Dermis blood vessel endothelial cell (primary cell): ENCODE measurements at regions not wholly inside any gene's neighbourhood (a gene's known extent, or its start where the extent isn't known, plus 50 kb on each side); places are given as distances from the start of the nearest gene placed in this dataset.
A peak's percentile ranks its signal among the peaks of the same experiment; 100 is the strongest.

Experiments used
- DNase-seq: peaks from one replicate; pipeline ENCODE4 v3.0.0; 2010

DNA sequence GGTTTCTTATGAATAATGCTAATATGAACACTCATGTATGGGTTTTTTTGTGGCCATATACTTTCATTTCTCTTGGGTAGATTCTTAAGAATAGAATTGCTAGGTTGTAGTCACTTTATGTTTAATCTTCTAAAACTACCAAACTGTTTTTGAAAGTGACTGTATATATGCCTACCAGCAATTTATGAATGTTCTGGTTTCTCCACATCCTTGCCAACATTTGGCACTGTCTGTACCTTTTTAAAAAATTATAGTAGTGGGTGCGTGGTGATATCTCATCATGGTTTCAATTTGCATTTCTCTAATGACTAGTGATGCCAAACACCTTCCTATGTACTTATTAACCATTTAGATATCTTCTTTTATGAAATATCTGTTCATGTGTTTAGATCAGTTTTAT is 110.6 kb upstream of the RIOK3 start:
- no peak for DNase-seq

- no peak for DNase-seq
Measured at GRCh38 chr18:23350188-23350587, 102.9 kb upstream of the RIOK3 start.

GRCh38 chr18:23351521-23351920 is 101.6 kb upstream of the RIOK3 start:
- DNase-seq = no peak

DNA sequence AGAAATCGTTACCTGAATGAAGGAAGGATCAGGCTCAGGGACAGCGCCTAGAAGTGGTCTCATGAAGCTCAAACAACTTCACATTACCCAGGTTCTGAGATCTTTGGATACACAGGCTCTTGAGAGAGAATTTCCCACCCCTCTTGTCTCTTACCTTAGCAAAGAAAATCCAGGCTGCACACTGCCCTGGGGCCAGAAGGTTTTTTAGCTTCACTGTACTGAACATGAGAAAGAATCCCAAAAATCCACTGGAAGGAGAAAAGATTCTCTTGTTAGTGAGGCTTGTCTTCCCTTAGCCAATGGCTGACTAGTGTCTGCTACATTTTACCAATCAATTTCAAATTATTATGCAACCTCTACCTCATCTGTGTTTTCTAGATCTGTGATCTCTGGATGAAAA is 101.0 kb upstream of the RIOK3 start:
- DNase-seq = no peak

DNA sequence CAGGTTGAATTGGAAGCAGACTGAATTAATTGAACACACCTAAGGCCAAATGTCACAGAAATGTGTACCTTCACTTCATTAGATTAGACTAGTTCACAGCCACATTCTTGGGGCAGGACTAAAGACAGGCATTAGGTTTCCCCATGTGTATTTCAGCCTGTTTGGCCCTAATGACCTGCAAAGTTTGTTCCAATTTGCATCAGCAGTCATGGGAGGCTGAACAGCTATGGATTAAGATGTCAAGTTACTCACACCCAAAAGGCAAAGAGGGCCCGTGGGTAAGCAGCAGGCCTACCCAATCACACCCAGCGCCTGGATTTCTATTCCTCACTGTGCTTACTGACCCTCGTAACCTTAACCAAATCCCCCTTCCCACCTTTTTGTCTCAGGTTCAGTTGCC is 99.6 kb upstream of the RIOK3 start:
- no peak for DNase-seq

DNA sequence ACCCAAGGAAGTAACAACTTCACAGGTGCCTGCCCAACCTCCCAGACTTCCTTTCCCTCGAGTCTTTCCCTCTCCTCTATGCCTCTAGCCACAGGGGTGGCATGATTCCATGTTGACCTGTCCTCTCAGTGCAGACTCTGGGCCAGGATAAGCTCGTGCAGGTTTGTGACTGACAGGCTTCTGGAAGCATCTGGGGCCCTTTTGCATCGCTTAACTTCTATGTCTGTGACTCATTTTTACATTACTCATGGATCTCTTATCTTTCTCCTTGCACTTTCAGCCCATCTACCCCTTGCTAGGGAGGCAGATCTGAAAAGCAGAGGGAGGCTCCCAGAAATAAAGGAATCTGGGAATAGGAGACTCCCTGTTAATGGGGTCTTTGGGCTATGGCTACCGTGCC is 98.5 kb upstream of the RIOK3 start:
- DNase-seq = no peak

GRCh38 chr18:23355206-23355605 is 97.9 kb upstream of the RIOK3 start:
- no peak for DNase-seq

GRCh38 chr18:23356424-23356823 is 96.7 kb upstream of the RIOK3 start:
- no peak for DNase-seq

DNA sequence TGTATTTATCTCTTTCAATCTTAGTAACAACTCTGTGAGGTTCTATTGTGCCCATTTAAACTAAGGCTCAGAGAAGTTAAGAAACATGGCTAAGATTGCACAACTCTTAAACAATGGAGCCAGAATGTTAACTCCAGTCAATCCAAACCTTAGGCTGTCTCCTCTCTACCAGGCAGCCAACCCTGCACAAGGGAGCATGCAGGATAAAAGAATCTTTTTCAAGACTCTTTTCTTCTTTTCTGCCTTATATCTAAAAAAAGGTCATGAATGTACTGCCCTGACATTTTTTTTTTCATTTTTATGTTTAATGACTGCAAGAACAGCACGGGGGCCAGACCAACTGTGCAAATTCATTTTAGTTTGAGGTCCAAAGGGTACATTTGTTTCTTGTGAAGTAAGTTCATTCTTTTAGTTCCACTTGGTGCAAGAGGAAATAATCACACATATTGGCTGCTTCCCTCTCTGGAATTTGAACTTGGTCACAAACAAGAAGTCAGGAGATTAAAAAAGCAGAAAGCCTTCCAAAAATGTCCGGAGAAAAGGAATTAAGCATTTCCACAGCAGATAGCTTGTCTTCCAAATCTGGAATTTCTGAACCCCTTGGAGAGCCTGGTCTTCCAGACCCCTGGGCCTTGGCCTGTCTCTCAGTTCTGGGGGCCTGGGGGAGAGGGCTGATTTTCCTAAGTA is 96.0 kb upstream of the RIOK3 start:
- peak; percentile 33 for DNase-seq

DNA sequence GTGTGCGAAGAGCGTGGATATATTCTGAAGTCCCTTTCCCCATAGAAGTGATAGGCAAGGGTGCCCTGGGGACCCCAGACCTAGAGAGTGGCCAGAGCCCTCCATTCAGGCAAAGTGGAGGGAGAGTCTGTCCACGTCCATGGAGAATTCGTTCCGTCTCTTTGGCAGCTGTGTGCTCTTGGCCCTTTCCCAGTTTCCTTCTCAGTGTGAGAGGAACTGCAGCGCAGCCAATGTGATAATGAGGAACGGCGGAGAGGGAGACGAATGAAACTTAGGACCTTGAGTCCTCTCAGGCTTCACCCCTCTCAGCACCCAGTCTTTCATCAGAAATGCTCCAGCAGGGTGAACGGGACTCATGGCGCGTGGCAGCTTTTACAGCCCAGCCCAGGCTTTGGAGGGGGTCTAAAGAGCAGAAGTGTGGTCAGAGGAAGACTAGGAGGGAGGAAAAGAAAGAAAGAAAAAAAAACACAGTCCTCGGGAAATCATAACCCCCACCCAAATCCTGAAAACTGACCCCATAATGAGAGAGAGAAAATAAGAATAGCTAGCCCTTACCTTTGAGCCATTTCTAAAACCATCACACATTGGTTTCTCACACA is 95.0 kb upstream of the RIOK3 start:
- no peak for DNase-seq

GRCh38 chr18:23359421-23359820 is 93.7 kb upstream of the RIOK3 start:
- DNase-seq = no peak

GRCh38 chr18:23363865-23364570 is 89.1 kb upstream of the RIOK3 start:
- no peak for DNase-seq

- no peak for DNase-seq
Measured at GRCh38 chr18:23365602-23366001, 87.5 kb upstream of the RIOK3 start.

DNA sequence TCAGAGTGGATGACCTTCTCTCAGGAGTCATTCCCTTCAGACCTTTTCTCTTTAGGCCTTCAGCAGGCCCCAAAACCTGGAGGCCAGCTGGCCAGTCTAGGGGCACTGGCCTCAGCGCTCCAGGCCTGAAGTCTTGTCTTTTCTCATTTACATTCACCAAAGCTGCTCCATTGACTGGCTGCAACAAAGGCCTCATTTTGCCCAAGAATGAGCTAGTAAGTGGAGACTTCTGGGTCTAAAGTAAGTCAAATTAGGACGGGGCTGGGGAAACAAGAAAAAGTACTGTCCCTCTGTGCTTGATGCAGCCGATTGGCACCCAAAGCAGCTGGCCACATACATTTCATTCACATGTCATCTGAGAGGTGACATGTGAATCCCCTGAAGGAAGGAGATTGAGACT is 83.8 kb upstream of the RIOK3 start:
- no peak for DNase-seq

DNA sequence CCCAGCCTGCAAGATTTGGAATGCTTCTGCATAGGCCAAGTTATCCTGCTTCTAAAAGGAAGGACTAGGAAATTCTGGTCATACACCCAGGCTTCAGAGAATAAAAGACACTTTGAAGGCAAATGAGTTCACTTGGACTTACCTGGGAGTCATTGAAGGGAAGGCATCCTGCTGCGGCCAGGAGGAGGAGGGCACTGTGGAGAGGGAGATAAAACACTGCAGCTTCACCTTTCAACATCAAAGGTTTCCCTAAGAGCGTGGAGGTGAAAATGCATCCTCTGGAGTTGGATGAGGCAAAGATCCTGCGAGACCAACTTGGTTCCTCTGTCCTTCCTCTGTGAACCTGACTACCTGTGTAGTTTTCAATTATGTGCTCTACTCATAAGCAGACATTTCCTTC is 79.5 kb upstream of the RIOK3 start:
- DNase-seq = no peak

DNA sequence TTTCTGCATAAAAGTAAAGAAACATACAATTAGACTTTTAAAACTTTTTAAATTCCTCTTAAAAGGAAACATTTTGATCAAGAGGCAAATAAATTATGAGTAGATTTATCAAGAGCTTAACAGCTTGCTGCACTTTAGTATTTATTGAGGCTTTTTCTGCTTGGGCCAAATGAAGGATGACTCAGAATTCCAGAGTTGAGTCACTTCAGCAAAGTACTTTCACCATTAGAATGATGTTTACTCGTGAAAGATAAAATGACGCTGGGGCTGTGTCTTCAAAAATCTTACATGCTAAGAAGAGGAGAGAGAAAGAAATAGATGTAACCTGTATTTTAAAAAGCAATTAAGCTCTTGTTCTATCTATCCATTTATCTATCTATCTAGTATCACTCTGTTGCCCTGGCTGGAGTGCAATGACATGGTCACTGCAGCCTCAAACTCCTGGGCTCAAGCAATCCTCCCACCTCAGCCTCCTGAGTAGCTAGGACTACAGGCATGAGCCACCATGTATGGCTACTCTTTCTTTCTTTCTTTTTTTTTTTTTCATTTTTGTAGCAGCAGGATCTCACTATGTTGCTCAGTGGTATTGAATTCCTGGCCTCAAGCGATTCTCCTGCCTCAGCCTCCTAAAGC is 75.3 kb upstream of the RIOK3 start:
- DNase-seq = peak; percentile 84

DNA sequence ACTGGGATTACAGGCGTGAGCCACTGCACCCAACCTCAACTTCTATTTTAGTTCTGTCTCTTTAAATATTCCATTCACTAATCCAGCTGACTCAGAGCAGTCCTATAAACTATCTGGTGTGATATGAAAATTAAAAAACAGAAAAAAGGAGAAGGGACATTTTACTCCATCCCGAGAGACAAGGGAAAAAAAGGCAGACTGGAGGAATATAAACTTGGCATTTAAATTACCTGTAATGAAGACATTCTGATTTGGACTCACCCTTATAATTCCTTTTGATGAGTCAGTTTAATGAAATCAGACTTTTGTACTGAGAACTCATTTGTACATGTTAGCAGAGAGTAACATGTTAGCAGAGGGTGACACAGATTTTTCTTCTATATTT is 74.8 kb upstream of the RIOK3 start:
- no peak for DNase-seq

GRCh38 chr18:23380001-23380550 is 73.0 kb upstream of the RIOK3 start:
- DNase-seq = peak; percentile 66

DNA sequence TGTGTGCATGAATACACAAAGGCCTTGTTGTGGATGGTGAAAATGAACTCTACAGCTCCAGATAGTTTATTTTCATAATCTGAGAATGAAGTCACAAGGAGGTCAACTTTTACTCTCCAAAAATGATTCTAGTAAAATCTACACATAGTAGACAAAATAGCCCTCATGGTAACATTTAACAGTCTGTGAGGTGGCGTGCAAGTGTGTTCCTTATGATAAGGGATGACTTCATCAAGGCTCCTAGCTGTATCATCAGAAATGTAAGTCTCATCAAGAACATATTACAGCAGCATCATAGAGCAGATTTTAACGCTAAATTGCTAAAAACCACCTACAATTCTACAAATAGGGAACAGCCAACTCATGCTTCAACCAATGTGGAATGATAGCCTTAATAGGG is 72.3 kb upstream of the RIOK3 start:
- no peak for DNase-seq

DNA sequence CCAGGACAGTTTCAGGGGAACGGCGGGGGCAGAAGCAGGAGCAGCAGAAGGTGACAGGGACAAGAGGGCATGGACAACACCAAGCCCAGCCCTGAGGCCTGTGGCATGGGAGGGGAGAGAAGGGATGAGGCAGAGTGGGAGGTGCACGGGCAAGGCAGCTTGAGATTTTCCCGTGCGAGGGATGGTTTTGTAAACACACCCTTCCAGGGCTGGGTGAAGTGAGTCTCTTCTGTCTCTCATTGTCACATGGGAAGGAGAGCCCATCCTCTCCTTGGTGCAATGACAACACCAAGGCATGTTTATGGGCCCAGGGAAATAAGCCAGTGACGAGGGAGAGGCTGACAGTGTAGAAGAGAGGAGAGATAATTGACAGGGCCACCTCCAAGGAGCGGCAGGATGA is 69.6 kb upstream of the RIOK3 start:
- no peak for DNase-seq

DNA sequence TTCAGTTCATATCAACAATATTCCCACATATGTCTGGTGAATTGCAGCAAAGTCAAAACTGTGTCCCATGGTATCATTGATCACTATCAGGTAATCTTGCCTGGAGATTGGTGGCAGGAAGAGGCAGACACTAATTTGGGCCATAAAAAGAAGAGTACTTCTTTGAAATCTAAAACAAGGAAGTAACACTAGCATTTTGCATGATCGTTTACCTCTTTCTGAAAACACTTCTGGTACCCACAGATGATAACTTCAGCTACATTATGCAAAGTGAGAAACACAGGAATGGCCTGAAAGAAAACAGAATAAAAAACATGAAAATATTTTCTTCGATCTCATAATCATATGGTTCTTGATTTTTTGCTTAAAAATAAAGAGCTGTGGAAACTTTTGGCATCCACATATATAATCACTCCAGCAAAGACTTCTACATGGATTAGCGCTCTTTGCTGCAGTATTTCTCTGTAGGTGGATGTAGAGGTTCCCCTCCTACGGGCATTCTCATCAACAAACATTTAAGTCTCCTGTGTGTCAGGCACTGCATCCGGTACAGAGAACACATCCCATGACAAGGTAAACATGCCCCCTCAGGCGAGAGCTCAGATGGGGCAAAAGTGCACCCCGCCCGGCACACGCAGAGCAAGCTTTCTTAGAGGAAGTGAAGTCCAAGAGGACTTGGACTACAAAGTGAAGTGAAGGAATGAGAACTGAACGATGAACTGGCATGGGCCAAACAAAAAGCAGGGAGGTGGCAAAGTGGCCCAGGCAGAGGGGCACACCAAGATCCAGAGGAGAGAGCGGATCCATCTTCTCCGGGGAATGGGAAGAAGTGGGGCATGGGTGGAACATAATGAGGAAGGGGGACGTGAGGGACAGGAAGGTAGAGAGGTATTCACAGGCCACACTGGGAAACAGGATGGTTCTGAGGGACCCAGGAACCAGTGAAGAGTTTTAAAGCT is 68.0 kb upstream of the RIOK3 start:
- DNase-seq = no peak

DNA sequence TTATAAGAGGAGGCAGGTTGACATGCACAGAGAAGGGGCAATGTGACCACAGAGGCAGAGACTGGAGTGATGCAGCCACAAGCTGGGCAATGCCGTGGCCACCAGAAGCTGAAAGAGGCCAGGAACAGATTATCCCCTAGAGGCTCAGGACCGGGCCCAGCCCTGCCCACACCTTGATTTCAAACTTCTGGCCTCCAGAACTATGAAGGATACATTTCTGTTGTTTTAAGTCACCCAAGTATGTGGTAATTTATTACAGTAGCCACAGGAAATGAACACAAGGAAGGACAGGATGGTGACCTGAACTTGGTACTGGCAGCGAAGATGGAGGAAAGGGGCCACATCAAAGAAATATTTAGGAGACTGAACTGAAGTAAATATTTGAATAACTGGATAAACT is 66.8 kb upstream of the RIOK3 start:
- DNase-seq = peak; percentile 28
